ENCODE measurements at regions not wholly inside any gene's neighbourhood (a gene's known extent, or its start where the extent isn't known, plus 50 kb on each side); places are given as distances from the start of the nearest gene placed in this dataset.
"Not testable (repeated sequence)": the region's sequence is repeated elsewhere in the genome, so short reads cannot be mapped to it uniquely, and the experiment has no call there.

DNA sequence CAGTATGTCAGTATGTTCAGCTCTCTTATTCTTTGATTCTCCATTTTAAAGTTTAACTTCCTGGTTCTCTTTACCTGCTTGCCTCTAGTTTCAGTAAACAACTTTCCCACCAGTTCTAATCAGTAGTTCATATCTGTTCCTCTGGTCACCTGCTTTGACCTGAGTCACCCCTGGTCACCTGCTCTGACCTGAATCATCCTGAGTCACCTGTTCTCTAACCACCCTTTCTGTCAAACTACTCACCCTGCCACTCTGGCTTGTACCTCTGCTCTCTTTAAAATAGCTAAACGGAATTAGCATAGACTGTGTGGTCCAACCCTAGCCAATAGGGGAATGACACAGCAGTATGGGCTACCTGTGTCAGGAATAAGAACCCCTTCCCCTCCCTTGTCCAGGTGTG, 62.0 kb upstream of the NREP start:
- not testable (repeated sequence) for DNase-seq (ENCODE audit: low spot score)

DNA sequence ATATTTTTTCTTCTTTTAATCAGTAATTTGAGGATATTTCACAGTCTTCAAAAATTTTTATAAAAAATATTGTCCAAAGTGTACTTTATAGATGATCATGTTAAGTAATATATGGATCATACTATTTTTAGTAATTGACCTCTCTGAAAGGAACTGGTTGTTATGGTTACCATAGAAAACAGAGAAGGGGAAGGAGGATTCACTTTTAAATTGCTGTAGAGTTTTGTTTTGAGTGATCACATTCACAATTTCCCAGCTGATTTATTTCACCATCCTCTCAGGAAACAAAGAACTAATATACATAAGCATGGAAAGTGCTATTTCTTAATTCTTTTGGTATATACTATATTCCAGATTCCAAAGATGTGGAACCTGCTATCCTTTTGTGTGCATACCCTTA, 56.5 kb upstream of the NREP start:
- DNase-seq (ENCODE audit: low spot score), result no peak

DNA sequence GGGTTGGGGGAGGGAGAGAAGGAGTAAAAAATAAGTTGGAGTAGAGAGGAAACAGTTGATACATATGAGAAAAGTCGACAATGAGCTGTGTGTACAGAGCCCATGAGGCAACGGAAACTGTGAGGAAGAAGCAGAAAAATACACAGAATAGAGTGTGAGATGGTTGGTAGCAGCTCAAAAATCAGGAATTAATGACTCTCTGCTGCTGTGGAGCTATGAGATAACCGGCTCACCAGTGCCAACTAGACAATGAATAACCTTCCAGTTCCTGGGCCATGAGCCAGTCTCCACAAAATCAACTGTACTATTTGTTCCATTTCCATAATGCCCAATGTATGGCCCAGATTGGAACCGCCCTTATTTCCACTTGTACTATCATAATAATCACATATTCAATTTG, 53.1 kb upstream of the NREP start:
- no peak for DNase-seq (ENCODE audit: low spot score)
